ENCODE measurements at regions not wholly inside any gene's neighbourhood (a gene's known extent, or its start where the extent isn't known, plus 50 kb on each side); places are given as distances from the start of the nearest gene placed in this dataset.

GRCh38 chr21:15182731-15183130, 117.9 kb upstream of the NRIP1 start:
- POLR2A ChIA-PET: no interaction called here
- no peaks in the 10 kb centered on the region for H3K27me3 ChIP-seq (replicated peaks in 1 of 2; ENCODE audit: control insufficient read depth in 2 of 2, insufficient read depth in 2 of 2, low read length in 1 of 2)
- H3K9me3 ChIP-seq (replicated peaks; ENCODE audit: control insufficient read depth, insufficient read depth, low read length): no peaks in the 10 kb centered on the region
- no peaks in the 10 kb centered on the region for H3K79me2 ChIP-seq (ENCODE audit: control insufficient read depth, insufficient read depth, low read length)
- H3K36me3 ChIP-seq (ENCODE audit: control insufficient read depth in 2 of 2, insufficient read depth in 2 of 2, low read length in 1 of 2): no peaks in the 10 kb centered on the region
- no peak overlapping the region for H3K4me2 ChIP-seq (ENCODE audit: control insufficient read depth, insufficient read depth)
- no peak for DNase-seq (ENCODE audit: low read depth, low spot score)
- SMC1A ChIA-PET (ENCODE audit: uncharacterized antibody, unreplicated experiment): no interaction called here
- H3K9ac ChIP-seq (ENCODE audit: control insufficient read depth, insufficient read depth, low read length): no peak overlapping the region
- in situ Hi-C loops (cut with MboI): no loop called here
- H3K27ac ChIP-seq (ENCODE audit: control insufficient read depth, insufficient read depth): no peak overlapping the region
- WGBS (ENCODE audit: insufficient coverage, insufficient replicate concordance, low lambda C conversion rate, missing lambda C conversion rate): 1% methylated on average over 4 of the region's 4 CpGs
- CTCF ChIA-PET: no interaction called here
- no peaks in the 10 kb centered on the region for H3K4me1 ChIP-seq (ENCODE audit: control insufficient read depth, insufficient read depth, low read length)
- no peak overlapping the region for H2AFZ ChIP-seq (ENCODE audit: control insufficient read depth, low read depth, low read length)
- no peak for FAIRE-seq
- no TSS peak for BruUV-seq (replicated peaks)
- no peak for ATAC-seq
- intact Hi-C loops (cut with micrococcal nuclease; ENCODE audit: unreplicated experiment): no loop called here
- H3K4me3 ChIP-seq: no peak overlapping the region
- RAD21 ChIA-PET (ENCODE audit: unreplicated experiment): no interaction called here
- no peaks in the 10 kb centered on the region for H4K20me1 ChIP-seq (ENCODE audit: control insufficient read depth, insufficient read depth)
- TF ChIP-seq IRF4 (IDR thresholded peaks at IDR 0.05; ENCODE audit: low read depth, low read length) (peak; percentile 17; the same call in 1 of the 2 replicates), SREBF1 (IDR thresholded peaks at IDR 0.05; ENCODE audit: low read length) (no peak), ATF2 (IDR thresholded peaks at IDR 0.05; ENCODE audit: low read length) (0 out of 2 replicates have a peak, but pooled peaks have one; percentile 22), CREM (IDR thresholded peaks at IDR 0.05; ENCODE audit: low read depth) (peak; percentile 15; the same call in 1 of the 2 replicates), ZSCAN29 (IDR thresholded peaks at IDR 0.05) (no peak), KAT2A (conservative IDR thresholded peaks at IDR 0.05; ENCODE audit: control insufficient read depth, low read depth, low read length) (no peak), NFIC (IDR thresholded peaks at IDR 0.05; ENCODE audit: low read depth, low read length) (peak; percentile 40; the same call in 1 of the 2 replicates), ZNF274 (IDR thresholded peaks at IDR 0.05; ENCODE audit: insufficient read depth, insufficient read length) (no peak), CHD2 (IDR thresholded peaks at IDR 0.05; ENCODE audit: borderline replicate concordance, low read depth, low read length) (no peak), SREBF2 (IDR thresholded peaks at IDR 0.05; ENCODE audit: low read length) (no peak), ASH2L (IDR thresholded peaks at IDR 0.05; ENCODE audit: borderline replicate concordance, low read depth) (no peak), YBX1 (IDR thresholded peaks at IDR 0.05) (no peak), MEF2A (IDR thresholded peaks at IDR 0.05; ENCODE audit: insufficient read depth, low read depth, low read length) (0 out of 2 replicates have a peak, but pooled peaks have one; percentile 26), JUNB (IDR thresholded peaks at IDR 0.05) (peak; percentile 71), ZNF217 (IDR thresholded peaks at IDR 0.05) (no peak), FOXK2 (IDR thresholded peaks at IDR 0.05) (no peak), ZNF207 (IDR thresholded peaks at IDR 0.05; ENCODE audit: borderline replicate concordance) (no peak), NFXL1 (IDR thresholded peaks at IDR 0.05; ENCODE audit: borderline replicate concordance) (no peak), BCLAF1 (IDR thresholded peaks at IDR 0.05) (no peak)
- TF ChIP-seq, protein P1, sequence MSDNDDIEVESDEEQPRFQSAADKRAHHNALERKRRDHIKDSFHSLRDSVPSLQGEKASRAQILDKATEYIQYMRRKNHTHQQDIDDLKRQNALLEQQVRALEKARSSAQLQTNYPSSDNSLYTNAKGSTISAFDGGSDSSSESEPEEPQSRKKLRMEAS (IDR thresholded peaks at IDR 0.05; ENCODE audit: low read depth, low read length): no peak
- TF ChIP-seq, protein P2, sequence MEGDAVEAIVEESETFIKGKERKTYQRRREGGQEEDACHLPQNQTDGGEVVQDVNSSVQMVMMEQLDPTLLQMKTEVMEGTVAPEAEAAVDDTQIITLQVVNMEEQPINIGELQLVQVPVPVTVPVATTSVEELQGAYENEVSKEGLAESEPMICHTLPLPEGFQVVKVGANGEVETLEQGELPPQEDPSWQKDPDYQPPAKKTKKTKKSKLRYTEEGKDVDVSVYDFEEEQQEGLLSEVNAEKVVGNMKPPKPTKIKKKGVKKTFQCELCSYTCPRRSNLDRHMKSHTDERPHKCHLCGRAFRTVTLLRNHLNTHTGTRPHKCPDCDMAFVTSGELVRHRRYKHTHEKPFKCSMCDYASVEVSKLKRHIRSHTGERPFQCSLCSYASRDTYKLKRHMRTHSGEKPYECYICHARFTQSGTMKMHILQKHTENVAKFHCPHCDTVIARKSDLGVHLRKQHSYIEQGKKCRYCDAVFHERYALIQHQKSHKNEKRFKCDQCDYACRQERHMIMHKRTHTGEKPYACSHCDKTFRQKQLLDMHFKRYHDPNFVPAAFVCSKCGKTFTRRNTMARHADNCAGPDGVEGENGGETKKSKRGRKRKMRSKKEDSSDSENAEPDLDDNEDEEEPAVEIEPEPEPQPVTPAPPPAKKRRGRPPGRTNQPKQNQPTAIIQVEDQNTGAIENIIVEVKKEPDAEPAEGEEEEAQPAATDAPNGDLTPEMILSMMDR (IDR thresholded peaks at IDR 0.05 in 2 of 3, conservative IDR thresholded peaks at IDR 0.05 in 1 of 3; ENCODE audit: control insufficient read depth in 2 of 3, extremely low read depth in 1 of 3, insufficient read depth in 1 of 3, low read depth in 3 of 3, low read length in 3 of 3): no peak
